HG03039 (cell line): ENCODE measurements at regions not wholly inside any gene's neighbourhood (a gene's known extent, or its start where the extent isn't known, plus 50 kb on each side); places are given as distances from the start of the nearest gene placed in this dataset.

Source experiments
- ATAC-seq: cut with Tn5 transposase; IDR thresholded peaks from one replicate; pipeline ENCODE4 v1.9.1; 2021; ENCODE audit warnings: mild to moderate bottlenecking, moderate library complexity; ENCODE audit not compliant: unreplicated experiment

DNA sequence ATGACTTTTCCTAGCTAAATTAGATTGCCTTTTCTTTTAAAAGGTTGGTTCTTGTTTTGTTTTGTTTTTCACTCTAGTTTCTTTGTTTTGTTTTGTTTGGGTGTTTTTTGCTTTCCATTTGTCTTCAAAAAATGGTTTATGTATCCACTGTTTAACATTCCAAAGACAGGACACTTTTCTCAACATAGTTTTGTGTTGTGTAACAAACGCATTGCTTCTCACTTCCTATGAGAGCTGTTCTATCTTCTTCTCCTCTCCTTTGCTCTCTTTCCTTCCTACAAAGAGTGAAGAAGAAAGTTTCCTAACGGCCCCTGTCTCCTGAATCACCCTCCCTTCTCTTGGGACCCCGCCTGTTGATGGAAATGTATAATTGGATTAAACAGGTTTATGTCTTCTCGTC is 539.7 kb downstream of the ACTL7B start:
- no peak for ATAC-seq

DNA sequence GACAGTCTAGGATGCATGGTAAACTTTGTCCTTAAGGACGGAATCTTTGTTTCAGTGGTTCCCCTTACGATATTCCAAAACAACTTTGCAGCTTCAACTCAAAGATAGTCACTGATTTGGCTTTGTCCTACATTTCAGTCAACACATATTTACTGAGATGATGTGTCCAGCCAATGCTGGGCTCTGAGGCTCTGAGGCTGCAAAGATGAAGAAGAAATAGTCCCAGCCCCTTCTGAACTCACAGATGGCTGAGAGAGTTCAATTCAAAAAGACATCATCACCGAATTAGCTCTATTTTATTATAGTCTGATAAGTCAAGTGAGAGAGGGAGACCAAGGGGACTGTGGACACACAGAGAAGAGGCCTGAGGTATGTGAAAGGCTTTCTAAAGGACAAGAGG is 544.0 kb downstream of the ACTL7B start:
- no peak for ATAC-seq

DNA sequence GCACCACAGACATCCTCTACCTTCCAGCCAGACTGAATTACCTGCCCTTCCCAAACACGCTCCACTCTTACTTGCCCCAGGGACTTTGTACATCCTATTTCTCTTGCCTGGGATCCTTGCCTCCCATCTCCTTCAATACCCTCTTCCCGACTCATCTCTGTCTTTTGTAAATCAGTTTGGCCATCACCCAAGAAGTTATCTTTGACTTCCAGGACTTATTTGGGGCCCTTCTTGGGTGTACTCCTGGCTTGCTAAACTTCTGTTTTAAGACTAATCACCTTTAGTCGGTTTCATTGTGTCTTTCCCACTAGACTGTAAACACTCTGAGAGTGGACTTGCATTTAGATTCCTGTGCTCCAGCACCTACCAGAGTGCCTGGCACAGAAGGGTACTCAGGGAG is 545.6 kb downstream of the ACTL7B start:
- no peak for ATAC-seq

GRCh38 chr9:108300306-108301287 is 555.2 kb downstream of the ACTL7B start:
- ATAC-seq, result no peak

DNA sequence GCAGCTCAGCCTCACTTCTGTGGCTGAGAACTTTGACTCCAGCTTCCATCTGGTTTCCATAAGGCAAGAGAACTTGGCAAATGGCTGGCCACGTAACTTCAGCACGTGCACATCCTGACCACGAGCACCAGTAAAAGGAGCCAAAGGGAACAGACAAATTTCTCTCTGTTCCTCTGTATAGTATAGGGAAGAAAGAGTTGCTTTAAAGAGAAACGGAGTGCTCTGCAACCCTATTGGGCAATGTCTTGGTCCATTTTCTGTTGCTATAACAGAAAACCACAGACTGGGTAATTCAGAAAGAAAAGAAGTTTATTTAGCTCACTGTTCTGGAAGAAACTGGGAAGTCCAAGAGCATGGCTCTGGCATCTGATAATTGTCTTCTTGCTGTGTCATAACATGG is 558.7 kb downstream of the ACTL7B start:
- no peak for ATAC-seq

GRCh38 chr9:108296056-108296455 is 559.7 kb downstream of the ACTL7B start:
- ATAC-seq, result no peak

GRCh38 chr9:108291586-108291932 is 564.2 kb downstream of the ACTL7B start:
- ATAC-seq, result no peak

DNA sequence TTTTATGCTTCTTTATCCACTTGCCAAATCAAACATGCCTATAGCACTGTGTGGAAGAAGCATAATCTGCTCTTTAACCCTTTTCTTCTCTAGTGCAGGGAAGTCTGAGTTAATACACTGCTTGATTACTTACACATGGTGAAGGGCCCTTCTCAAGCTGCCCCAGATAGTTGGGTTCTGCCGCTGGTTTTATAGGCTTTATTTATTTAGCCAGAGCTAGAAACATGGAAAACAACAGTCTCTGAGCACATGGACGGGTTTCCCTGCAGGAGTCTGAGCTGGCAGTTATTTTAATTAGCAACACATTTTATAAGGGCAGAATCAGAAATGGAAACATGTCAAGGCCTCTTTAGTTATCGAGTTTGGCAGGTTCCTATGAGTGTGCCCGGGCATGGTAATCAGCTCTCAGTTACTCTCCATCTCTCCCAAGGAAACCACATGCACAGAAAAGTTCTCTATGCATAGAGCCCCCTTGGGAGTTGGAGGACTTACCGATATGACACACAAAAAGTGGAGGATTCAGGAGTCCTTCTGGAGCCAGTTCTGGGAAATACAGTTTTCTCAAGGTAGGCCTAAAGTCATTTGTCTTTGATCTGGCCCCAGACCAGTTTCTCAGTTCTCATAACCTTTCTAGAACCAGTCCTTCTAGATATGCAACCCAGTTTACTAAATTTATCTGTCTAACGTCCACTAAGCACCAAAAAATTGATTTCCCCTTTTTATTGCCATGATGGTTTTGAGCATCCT is 564.8 kb downstream of the ACTL7B start:
- ATAC-seq, result no peak

GRCh38 chr9:108286638-108287206 is 569.1 kb downstream of the ACTL7B start:
- ATAC-seq, result no peak

DNA sequence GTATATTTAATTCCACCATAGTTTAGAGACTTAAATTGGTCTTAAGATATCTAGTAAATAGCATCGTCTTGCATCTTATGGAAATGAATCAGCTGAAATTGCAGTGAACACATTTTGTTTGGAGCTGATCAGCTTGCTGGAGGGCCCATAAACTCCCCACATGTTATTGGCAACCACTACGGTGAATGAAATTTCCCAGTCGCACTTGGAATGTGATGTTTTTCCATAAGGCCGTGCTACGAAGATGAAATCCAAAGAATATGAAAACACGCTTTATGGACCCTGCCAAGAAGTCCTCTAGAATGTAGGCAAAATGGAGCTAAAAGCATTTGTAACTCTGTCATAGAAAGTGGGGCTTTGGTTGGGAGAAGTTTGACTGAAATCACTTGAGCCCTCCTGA is 572.1 kb downstream of the ACTL7B start:
- no peak for ATAC-seq

GRCh38 chr9:108282872-108283271 is 572.9 kb downstream of the ACTL7B start:
- no peak for ATAC-seq

- no peak for ATAC-seq
These were observed 574.1 kb downstream of the ACTL7B start for GRCh38 chr9:108281696-108282095.

DNA sequence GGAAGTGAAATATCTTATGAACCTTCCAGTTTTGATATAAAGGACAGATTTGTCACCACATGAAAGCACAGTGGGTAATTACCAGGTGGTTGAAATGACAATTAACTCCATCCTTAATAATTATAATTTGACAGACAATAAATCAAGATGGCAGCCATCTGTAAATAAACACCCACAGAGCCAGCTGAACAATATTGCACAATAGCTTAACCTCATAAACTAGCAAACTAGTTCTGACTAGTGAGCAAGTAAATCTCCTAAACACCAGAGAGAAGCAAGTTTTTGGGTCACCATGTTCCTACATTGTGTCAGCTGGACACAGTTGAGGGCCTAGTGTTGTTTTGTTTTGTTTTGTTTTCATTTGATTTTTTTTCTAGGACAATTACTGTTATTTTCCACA is 577.4 kb downstream of the ACTL7B start:
- ATAC-seq, result no peak

DNA sequence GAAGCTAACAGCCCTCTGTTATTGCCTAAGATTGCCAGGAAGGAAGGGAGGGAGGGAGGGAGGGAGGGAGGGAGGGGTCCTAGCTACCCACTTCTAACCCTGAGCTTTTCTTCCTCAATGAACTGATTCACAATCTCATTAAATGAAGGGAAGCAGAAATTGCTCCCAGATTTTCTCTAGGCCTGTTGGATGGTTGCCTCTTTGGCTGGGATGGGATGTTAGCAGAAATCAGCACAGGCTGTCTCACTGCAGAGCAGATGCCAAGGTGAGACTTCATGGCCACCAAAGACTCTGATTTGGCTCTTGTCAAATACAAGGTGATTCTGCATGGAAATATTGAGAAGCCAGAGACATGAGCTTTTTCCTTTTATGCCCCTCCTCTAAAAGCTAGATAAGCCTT is 578.6 kb downstream of the ACTL7B start:
- ATAC-seq, result no peak

- no peak for ATAC-seq
These were observed 579.9 kb downstream of the ACTL7B start for GRCh38 chr9:108275906-108276305.

GRCh38 chr9:108274971-108275370 is 580.8 kb downstream of the ACTL7B start:
- no peak for ATAC-seq

DNA sequence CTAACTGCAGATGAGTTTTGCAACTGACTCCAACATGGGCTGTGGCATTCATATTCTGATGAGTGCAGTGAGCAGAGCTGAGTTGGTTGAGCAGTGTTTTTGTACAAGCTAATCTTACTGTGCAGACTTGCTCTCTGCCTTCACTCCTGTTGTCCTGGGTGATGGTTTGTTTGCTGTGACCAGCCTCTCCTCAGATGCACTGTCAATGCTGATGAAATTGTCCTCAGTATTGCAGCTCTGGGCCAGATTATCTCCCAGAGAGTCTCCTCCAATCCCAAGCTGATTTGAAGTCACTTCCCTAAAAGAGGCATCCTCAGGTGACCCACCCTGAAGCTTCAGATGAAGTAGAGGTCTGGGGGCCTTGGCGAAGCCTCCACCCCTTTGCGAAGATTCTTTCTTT is 581.8 kb downstream of the ACTL7B start:
- ATAC-seq, result no peak

GRCh38 chr9:108272349-108272899 is 583.4 kb downstream of the ACTL7B start:
- no peak for ATAC-seq

DNA sequence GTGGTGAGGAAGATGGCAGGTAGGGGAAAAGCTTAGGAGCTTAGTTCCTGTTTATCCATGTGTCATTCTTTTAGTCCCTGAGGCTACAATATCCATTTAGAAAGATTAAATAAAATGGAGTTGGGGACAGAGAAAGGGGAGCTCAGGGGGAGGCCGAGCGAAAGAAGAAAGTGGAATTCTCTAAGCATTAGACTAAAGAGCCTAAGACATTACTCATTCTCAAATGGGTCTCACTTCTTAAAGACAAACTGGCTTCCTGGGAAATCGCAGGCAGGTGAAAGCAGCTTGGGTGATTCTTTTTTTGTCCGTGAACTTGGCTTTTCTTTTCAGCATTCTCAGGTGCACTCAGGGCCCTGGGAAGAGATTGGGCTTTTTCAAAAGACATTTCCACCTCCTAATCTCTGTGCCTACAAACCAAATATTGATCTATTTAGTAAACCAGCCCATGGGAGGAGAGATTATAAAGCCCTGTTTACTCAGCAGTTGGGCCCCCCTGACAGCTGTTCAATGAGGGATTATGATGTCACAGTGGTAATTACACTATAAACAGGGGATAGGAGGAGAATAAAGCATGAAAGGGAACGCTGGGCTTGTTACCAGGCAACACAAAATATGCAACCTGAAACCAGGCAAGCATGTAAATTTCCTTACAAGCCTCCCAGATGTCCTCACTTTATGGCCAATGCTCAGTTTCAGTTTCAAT is 584.0 kb downstream of the ACTL7B start:
- ATAC-seq, result no peak

- ATAC-seq, result no peak
These were observed 584.5 kb downstream of the ACTL7B start for GRCh38 chr9:108271236-108271635.

GRCh38 chr9:108270561-108270960 is 585.2 kb downstream of the ACTL7B start:
- no peak for ATAC-seq
